Anterior cingulate cortex (tissue), 58 donors: ENCODE measurements at regions not wholly inside any gene's neighbourhood (a gene's known extent, or its start where the extent isn't known, plus 50 kb on each side); places are given as distances from the start of the nearest gene placed in this dataset.
"Not testable (repeated sequence)": the region's sequence is repeated elsewhere in the genome, so short reads cannot be mapped to it uniquely, and the experiment has no call there.

Experiments
- DNase-seq, 58 donors: peaks; one replicate each; lab custom pipeline; 2025; lab: John Stamatoyannopoulos, UW

- no peak for DNase-seq
Observed at GRCh38 chr10:34911661-34912205, 96.6 kb upstream of the PARD3 start.

DNA sequence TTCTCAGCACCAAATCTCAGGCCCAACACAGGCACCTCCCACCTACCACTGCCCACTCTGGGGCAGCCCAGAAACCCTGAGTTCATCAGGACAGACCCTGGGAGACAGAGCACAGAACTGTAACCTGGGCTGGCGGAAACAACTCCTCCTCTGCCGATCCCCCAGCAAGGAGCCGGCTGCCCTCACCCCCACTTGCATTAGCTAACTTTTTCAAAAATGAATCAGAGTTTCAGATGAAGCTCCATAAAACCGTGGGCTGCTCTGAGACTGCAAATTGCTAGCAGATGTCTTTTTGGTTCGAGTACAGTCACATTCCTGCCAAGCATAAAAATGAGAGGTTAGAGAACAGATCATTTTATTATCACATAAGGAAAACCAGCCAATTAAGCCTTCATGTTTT, 93.4 kb upstream of the PARD3 start:
- DNase-seq: peak in 21 of 58 donors; percentile 3 to 45 (median 9)

DNA sequence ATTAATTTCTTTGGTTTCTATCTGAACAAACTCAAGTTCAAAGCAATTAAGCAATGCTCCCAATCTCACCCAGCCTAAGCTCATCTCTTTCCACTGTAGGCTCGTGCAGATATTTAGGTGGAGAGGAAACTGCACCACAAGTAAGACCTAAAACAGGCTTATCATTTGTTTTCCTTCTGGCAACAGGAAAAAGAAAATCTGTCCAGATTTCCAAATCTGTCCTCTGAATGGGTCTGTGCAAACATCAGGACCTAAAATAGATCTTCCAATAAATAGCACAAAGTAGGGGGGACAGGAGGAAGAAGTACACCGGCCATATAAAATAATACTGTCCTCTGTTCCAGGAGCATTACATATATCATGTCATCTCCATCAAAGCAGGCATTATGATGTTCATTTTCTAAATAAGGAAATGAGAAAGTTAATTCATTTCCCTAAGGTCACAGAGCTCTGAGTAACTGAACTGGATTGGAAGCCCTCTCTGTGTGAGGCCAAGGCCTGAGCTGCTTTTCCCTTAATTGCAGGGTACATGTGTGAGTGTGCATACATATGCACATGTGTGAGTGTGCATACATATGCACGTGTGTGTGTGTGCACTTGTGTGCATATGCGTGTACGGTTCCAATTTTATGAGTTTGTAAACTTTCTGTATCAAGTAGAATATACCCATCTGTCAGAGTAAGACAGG, 92.8 kb upstream of the PARD3 start:
- no peak for DNase-seq

DNA sequence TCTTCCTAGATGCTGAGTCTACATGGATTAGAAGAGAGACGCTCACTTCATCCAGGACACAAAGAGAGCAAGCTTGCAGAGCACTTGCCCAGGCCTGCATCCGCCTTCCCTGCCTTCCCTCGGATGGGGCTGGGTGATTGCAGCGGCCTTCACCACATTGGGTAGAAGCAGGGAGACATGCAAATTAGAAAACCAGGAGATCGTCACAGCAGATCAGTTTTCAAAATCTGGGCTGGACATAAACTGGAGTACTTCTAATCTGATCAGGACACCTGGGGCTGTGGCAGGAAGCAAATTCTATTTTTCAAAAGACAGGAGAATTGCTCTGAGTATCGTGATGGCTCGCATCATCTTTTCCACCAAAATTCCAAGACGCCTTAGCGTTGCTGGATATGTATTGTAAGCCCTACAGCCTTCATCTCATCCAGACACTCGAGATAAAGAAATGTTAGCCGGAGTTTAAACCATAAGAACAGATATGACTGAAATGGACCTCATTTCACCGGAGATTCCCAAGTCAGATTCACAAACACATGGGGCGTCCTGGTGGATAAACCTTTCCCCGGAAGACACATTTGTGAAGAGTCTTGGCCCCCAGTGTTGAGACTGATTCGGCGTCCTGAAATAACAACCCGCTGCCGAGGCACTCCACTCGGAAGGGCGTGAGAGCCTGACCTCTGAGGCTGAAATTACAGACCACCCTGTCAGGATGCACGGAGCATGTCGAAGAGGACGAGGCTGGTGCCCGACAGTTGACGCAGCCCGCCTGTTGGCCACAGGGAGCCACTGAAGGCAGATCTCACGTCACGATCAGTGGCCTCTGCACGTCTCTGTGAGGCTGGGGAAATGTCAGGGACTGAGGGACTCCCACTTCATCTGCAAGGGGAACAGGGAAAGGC, 91.2 kb upstream of the PARD3 start:
- no peak for DNase-seq

- no peak for DNase-seq
Observed at GRCh38 chr10:34905200-34905927, 90.3 kb upstream of the PARD3 start.

GRCh38 chr10:34904191-34904590, 89.1 kb upstream of the PARD3 start:
- no peak for DNase-seq

- DNase-seq: no peak
Observed at GRCh38 chr10:34899161-34899560, 84.1 kb upstream of the PARD3 start.

- DNase-seq: no peak
Observed at GRCh38 chr10:34895977-34896376, 80.9 kb upstream of the PARD3 start.

DNA sequence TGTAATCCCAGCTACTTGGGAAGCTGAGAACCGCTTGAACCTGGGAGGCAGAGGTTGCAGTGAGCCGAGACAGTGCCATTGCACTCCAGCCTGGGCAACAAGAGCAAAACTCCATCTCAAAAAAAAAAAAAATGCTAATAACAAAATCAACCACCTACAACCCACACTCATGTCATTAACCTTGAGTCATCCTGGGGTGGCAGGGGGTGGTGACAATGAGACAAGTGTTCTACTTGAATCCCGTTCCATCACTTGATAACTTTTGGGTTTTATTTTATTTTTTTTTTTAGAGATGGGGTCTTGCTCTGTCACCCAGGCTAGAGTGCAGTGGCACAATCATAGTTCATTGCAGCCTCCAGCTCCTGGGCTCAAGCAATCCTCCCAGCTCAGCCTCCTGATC, 80.0 kb upstream of the PARD3 start:
- not testable (repeated sequence) for DNase-seq

DNA sequence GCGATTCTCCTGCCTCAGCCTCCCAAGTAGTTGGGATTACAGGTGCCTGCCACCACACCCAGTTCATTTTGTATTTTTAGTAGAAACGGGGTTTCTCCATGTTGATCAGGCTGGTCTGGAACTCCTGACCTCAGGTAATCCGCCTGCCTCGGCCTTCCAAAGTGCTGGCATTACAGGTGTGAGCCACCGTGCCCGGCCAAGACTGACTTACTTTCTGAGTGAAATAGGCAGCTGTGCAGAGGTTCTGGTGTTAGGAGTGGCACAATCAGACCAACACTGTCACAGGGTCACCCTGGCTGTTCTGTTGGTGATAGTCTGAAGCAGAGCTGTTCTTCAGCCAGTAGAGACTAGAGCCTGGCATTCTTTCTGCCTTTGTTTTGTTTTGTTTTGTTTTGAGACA, 77.4 kb upstream of the PARD3 start:
- not testable (repeated sequence) for DNase-seq

DNA sequence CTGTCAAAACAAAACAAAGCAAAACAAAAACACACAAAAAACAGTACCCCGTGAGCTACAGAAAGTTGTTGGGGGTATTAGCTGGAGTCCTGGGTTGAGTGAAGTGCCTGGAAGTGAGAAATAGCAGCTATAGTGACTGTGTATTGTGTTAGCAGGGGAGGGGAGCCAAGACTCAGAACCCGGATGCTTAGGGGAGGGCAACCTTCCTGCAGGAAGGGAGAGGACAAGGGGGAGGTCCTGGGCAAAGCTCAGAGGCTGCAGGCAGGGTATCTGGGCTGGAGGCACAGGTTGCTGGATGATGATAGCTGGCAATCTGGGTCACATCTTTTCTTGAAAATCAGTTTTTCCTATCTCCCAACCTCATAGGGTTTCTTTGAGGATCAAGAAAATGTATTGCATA, 75.8 kb upstream of the PARD3 start:
- DNase-seq: no peak

DNA sequence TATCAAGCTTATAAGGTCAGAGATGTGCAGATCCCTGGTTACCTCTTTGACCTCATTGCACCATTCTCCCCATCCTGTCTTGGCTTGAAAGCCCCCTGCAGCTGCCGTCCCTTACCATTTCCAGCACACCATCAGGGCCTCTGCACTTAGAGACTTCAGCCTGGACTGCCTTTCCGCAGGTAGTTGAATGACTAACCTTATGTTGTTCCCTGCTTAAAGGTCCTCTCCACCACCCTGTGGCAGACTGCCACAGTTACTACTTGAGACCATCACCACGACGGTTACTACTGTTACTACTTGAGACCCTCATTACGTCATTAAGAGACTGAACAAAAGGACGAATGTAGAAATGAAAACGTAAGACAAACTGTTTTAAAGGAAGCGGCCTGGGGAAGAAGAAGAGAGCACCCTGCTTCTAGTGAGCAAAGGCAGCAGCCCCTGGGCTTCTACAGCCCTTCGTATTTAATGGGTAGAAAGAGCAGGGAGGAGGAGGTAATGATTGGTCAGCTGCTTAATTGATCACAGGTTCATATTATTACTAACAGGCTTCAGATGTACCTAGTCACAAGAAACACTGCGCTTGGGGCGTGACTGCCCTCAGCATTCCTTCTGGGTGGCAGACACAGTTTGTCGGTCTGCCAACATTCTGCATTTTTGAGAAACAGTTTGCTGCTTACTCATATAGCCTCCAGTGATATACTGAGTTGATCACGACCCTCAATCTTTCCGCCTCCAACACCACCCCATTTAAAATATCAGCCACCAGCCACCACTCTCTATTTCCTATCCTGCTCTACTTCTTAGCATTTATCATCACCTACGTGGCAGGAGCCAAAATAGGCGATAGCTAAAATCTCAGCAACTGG, 74.1 kb upstream of the PARD3 start:
- DNase-seq: no peak

- DNase-seq: no peak
Observed at GRCh38 chr10:34886906-34887642, 72.0 kb upstream of the PARD3 start.

DNA sequence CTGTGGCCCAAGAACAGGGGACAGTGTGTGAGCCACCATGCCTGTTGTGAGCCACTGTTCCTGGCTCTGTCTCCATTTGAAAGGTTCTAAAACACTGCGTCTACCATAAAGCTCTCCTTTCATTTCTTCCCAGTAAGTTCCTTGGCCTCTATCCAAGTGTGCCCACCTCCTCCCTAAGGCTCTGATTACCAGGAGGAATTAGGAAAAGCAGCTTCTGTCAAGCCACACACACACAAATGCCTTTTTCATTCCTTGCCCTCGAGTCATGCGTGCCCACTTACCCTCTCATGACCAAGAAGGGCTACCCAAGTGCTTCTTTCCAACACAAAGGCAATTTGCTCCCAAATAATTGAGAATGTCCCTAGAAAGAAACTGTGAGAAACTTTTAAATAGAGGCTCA, 70.8 kb upstream of the PARD3 start:
- no peak for DNase-seq

DNA sequence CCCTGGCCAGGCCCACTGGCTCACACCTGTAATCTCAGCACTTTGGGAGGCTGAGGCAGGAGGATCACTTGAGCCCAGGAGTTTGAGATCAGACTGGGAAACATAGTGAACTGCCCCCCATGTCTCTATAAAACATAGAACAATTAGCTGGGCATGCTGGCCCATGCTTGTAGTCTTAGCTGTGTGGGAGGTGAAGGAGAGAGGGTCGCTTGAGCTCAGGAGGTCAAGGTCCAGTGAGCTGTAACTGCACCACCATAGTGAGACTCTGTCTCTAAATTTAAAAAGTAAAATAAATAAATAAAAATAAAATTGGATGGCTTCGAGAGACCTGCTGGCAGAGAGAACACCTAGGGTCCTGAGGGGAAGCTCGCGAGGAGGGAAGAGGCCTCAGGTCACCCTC, 69.9 kb upstream of the PARD3 start:
- DNase-seq: no peak

- no peak for DNase-seq
Observed at GRCh38 chr10:34884272-34884952, 69.3 kb upstream of the PARD3 start.

DNA sequence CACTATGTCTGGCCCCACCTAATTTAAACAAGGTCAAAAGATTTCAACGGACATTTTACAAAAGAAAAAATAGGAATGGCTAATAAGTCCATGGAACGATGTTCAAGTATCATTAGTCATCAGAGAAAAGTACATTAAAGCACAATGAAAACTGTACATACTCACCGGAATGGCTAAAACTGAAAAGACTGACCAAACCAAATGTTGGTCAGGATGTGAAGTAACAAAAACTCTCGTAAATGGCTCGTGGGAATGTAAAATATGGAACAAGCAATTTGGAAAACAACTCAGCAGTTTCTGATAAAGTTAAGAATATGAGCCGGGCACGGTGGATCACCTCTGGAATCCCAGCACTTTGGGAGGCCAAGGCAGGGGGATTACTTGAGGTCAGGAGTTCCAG, 65.7 kb upstream of the PARD3 start:
- DNase-seq: no peak

GRCh38 chr10:34878651-34879050, 63.6 kb upstream of the PARD3 start:
- not testable (repeated sequence) for DNase-seq

DNA sequence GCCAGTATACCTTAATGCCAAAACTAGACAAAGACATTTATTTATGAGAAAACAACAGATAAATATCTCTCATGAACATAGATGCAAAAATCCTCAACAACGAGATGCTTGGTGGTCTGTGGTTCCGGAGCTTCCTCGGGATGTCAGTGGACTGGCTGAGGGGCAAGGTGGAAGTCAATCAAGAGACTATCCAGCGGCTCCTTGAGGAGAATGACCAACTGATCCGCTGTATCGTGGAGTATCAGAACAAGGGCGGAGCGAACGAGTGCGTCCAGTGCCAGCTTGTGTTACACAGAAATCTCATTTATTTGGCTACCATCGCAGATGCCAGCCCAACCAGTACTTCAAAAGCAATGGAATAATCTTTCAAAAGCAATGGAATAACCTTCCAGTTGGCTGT, 60.0 kb upstream of the PARD3 start:
- no peak for DNase-seq
